ENCODE measurements at regions not wholly inside any gene's neighbourhood (a gene's known extent, or its start where the extent isn't known, plus 50 kb on each side); places are given as distances from the start of the nearest gene placed in this dataset.

DNA sequence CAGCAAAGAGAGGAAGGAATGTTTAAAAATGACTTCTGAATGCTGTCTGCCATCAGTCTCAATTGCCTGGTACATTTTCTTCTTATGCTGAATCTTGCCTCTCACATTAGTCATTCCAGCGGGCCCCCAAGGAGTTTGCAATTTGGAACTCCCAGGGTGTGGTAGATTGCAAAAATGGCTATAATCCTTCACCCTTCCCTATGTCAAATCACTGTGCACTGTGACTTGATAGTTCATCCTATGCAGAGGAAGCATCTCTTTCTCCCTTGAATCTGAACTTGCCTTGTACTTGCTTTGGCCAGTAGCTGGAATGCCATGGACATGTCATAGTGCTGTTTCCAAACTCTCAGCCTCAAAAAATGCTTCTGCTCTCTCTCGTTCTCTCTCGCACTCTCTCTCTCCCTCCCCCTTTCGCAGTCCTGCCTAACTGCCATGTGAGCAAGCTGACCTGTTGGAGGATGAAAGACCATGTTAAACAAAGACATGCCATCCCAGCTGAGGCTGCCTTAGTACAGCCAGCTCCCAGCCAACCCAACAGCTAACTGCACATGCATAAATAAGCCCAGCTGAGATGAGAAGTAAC, 284.0 kb upstream of the TLE4 start:
- Mint-ChIP-seq H3K27ac (peak overlapping the region; percentile 64), H3K4me3 (peak overlapping the region; percentile 43), H3K36me3 (no peaks in the 10 kb centered on the region), H3K4me1 (peaks cover 23% of the 10 kb centered on the region), H3K9me3 (peaks cover 2% of the 10 kb centered on the region), H3K27me3 (ENCODE audit: insufficient read depth, low read depth) (peaks cover 2% of the 10 kb centered on the region)
- H3K9me3 ChIP-seq (ENCODE audit: low read depth) = no peaks in the 10 kb centered on the region
- H3K27ac ChIP-seq = peak overlapping the region; percentile 55
- H3F3A ChIP-seq (ENCODE audit: low read depth) = peaks cover 22% of the 10 kb centered on the region
- H3K4me1 ChIP-seq = peaks cover 25% of the 10 kb centered on the region
- no peaks in the 10 kb centered on the region for H3K79me2 ChIP-seq (ENCODE audit: low read depth)
- peak; percentile 68 for DNase-seq (ENCODE audit: low spot score)
- H2AFZ ChIP-seq (replicated peaks) = no peak overlapping the region
- no peak overlapping the region for H3K4me3 ChIP-seq
- H3K27me3 ChIP-seq = no peaks in the 10 kb centered on the region
- no peaks in the 10 kb centered on the region for H3K36me3 ChIP-seq
- peak overlapping the region; percentile 67 for H3K4me2 ChIP-seq
- TF ChIP-seq EZH2 (IDR thresholded peaks at IDR 0.05) (no peak), EZH2phosphoT487 (IDR thresholded peaks at IDR 0.05) (no peak)
- TF ChIP-seq, protein P1, sequence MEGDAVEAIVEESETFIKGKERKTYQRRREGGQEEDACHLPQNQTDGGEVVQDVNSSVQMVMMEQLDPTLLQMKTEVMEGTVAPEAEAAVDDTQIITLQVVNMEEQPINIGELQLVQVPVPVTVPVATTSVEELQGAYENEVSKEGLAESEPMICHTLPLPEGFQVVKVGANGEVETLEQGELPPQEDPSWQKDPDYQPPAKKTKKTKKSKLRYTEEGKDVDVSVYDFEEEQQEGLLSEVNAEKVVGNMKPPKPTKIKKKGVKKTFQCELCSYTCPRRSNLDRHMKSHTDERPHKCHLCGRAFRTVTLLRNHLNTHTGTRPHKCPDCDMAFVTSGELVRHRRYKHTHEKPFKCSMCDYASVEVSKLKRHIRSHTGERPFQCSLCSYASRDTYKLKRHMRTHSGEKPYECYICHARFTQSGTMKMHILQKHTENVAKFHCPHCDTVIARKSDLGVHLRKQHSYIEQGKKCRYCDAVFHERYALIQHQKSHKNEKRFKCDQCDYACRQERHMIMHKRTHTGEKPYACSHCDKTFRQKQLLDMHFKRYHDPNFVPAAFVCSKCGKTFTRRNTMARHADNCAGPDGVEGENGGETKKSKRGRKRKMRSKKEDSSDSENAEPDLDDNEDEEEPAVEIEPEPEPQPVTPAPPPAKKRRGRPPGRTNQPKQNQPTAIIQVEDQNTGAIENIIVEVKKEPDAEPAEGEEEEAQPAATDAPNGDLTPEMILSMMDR (IDR thresholded peaks at IDR 0.05) = no peak
- peaks cover 4% of the 10 kb centered on the region for H4K20me1 ChIP-seq (ENCODE audit: low read depth)
- H3K9ac ChIP-seq = no peak overlapping the region

DNA sequence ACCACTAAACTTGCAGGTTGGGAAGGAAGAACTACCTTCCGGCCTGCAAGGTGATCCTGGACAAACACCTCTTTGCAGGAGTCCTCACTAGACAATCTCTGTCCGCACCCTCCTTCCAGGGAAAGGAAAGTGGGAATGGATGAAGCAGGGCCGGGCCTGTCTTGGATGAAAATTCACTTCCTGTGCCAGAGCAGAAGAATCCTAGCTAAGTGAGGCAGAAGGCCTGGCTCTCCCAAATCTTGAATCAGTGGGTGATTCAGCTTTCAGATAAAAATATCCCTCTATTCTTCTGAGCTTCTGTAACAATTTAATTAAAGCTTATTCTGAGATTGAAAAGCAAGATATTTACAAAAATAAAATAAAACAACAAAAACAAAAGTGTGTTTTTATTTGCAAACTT, 281.9 kb upstream of the TLE4 start:
- Histone ChIP-seq H3K27ac (no peak overlapping the region), H4K20me1 (ENCODE audit: low read depth) (peaks cover 4% of the 10 kb centered on the region), H3K4me2 (no peak overlapping the region), H3K9me3 (ENCODE audit: low read depth) (no peaks in the 10 kb centered on the region), H3K4me3 (no peak overlapping the region), H2AFZ (replicated peaks) (no peak overlapping the region), H3K4me1 (peaks cover 36% of the 10 kb centered on the region), H3K79me2 (ENCODE audit: low read depth) (no peaks in the 10 kb centered on the region), H3K27me3 (no peaks in the 10 kb centered on the region), H3K9ac (no peak overlapping the region), H3K36me3 (no peaks in the 10 kb centered on the region), H3F3A (ENCODE audit: low read depth) (peaks cover 22% of the 10 kb centered on the region)
- TF ChIP-seq EZH2 (IDR thresholded peaks at IDR 0.05) = no peak
- TF ChIP-seq EZH2phosphoT487 (IDR thresholded peaks at IDR 0.05) = no peak
- TF ChIP-seq, protein P1 (IDR thresholded peaks at IDR 0.05) = no peak
- peaks cover 29% of the 10 kb centered on the region for H3K4me1 Mint-ChIP-seq
- no peak for DNase-seq (ENCODE audit: low spot score)
- H3K27me3 Mint-ChIP-seq (ENCODE audit: insufficient read depth, low read depth) = peaks cover 4% of the 10 kb centered on the region
- no peak overlapping the region for H3K27ac Mint-ChIP-seq
- H3K9me3 Mint-ChIP-seq = peaks cover 2% of the 10 kb centered on the region
- H3K4me3 Mint-ChIP-seq = no peak overlapping the region
- no peaks in the 10 kb centered on the region for H3K36me3 Mint-ChIP-seq

DNA sequence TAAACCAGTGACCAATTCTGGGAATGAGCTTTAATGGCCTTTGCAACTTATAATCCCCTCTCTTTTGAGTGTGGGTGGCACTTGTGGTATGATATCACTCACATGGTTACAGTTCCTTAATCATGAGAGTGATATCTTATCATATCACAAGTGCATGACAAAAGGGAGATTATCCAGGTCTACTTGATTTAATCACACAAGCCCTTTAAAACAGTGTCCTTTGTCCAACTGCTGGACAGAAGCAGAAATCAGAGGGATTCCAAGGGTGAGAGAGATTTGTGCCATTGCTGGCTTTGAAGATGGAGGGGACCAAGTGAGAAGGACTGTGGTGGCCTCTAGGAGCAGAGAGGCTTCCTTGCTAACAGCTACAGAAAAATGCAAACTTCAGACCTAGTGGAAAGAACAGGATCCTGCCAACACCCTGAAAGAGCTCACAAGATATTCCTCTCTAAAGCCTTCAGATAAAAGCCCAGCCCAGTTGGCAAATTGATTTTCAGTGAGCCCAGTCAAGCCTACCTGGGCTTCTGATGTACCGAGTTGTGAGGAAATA, 279.0 kb upstream of the TLE4 start:
- Histone ChIP-seq H3K4me3 (no peak overlapping the region), H4K20me1 (ENCODE audit: low read depth) (no peaks in the 10 kb centered on the region), H3K79me2 (ENCODE audit: low read depth) (no peaks in the 10 kb centered on the region), H3K36me3 (no peaks in the 10 kb centered on the region), H2AFZ (replicated peaks) (no peak overlapping the region), H3K4me1 (peaks cover 28% of the 10 kb centered on the region), H3K27ac (no peak overlapping the region), H3K9me3 (ENCODE audit: low read depth) (no peaks in the 10 kb centered on the region), H3K4me2 (no peak overlapping the region), H3K27me3 (no peaks in the 10 kb centered on the region), H3F3A (ENCODE audit: low read depth) (peaks cover 4% of the 10 kb centered on the region), H3K9ac (no peak overlapping the region)
- peaks cover 10% of the 10 kb centered on the region for H3K4me1 Mint-ChIP-seq
- H3K9me3 Mint-ChIP-seq = peaks cover 2% of the 10 kb centered on the region
- DNase-seq (ENCODE audit: low spot score) = no peak
- no peaks in the 10 kb centered on the region for H3K36me3 Mint-ChIP-seq
- no peak overlapping the region for H3K27ac Mint-ChIP-seq
- TF ChIP-seq, protein P1 (IDR thresholded peaks at IDR 0.05) = no peak
- TF ChIP-seq EZH2 (IDR thresholded peaks at IDR 0.05) = no peak
- no peak for TF ChIP-seq EZH2phosphoT487 (IDR thresholded peaks at IDR 0.05)
- no peak overlapping the region for H3K4me3 Mint-ChIP-seq
- peaks cover 2% of the 10 kb centered on the region for H3K27me3 Mint-ChIP-seq (ENCODE audit: insufficient read depth, low read depth)
